CD8-positive, alpha-beta memory T cell (primary cell): ENCODE measurements at regions not wholly inside any gene's neighbourhood (a gene's known extent, or its start where the extent isn't known, plus 50 kb on each side); places are given as distances from the start of the nearest gene placed in this dataset.

Experiments used
- CTCF ChIA-PET: fragments of 350-600 bp; sonication (Branson Sonifier 250); formaldehyde crosslinking; loops from one replicate; lab custom pipeline; 2021; ENCODE audit warnings: antibody characterized with exemption; lab: Charles Lee
- POLR2A ChIA-PET: fragments of 350-600 bp; sonication (Branson Sonifier 250); formaldehyde crosslinking; loops from one replicate; lab custom pipeline; 2021; ENCODE audit warnings: antibody characterized with exemption; lab: Charles Lee
- DNase-seq, 5 donors: peaks; one replicate each; pipeline versions ENCODE4 v3.0.0 to v3.0.0-alpha.2; 2020 to 2022; ENCODE audit warnings: mixed read lengths in 1 of 5
- H3K27ac ChIP-seq: one replicate; pipeline ENCODE4 v1.7.0; 2013; ENCODE audit warnings: low read depth, mild to moderate bottlenecking, low read length, moderate library complexity
- H3K27me3 ChIP-seq: 2 replicates; pipeline ENCODE4 v1.7.0; 2013; ENCODE audit warnings: low read length, mild to moderate bottlenecking; ENCODE audit not compliant: insufficient read depth, poor library complexity, severe bottlenecking
- H3K36me3 ChIP-seq: 2 replicates; pipeline ENCODE4 v1.7.0; 2013; ENCODE audit warnings: mild to moderate bottlenecking, low read length, moderate library complexity; ENCODE audit not compliant: insufficient read depth
- H3K4me1 ChIP-seq: 2 replicates; pipeline ENCODE4 v1.7.0; 2013; ENCODE audit warnings: mild to moderate bottlenecking, low read length, moderate library complexity; ENCODE audit not compliant: insufficient read depth
- H3K4me3 ChIP-seq: 2 replicates; pipeline ENCODE4 v1.7.0; 2013; ENCODE audit warnings: mild to moderate bottlenecking, low read length
- H3K9me3 ChIP-seq: 2 replicates; pipeline ENCODE4 v1.7.0; 2013; ENCODE audit warnings: mild to moderate bottlenecking, low read length
- H3K27ac Mint-ChIP-seq, 8 donors: one replicate each; pipeline ENCODE4 v1.8.0; 2020 to 2021; ENCODE audit warnings: mixed read lengths in 8 of 8, mild to moderate bottlenecking in 6 of 8, inconsistent platforms in 3 of 8, moderate library complexity in 3 of 8
- H3K27me3 Mint-ChIP-seq, 2 donors: one replicate each; pipeline ENCODE4 v1.8.0; 2020 to 2021; ENCODE audit warnings: mixed read lengths in 2 of 2, mild to moderate bottlenecking in 1 of 2, moderate library complexity in 1 of 2
- H3K36me3 Mint-ChIP-seq, 3 donors: one replicate each; pipeline ENCODE4 v1.8.0; 2020 to 2021; ENCODE audit warnings: mixed read lengths in 3 of 3, inconsistent platforms in 1 of 3, mild to moderate bottlenecking in 1 of 3
- H3K4me1 Mint-ChIP-seq, 3 donors: one replicate each; pipeline ENCODE4 v1.8.0; 2020 to 2021; ENCODE audit warnings: mixed read lengths in 3 of 3, inconsistent platforms in 1 of 3, mild to moderate bottlenecking in 1 of 3
- H3K4me3 Mint-ChIP-seq, 7 donors: one replicate each; pipeline ENCODE4 v1.8.0; 2020 to 2021; ENCODE audit warnings: mixed read lengths in 7 of 7, mild to moderate bottlenecking in 6 of 7, moderate library complexity in 4 of 7, inconsistent platforms in 2 of 7
- H3K9me3 Mint-ChIP-seq, 5 donors: one replicate each; pipeline ENCODE4 v1.8.0; 2020 to 2022; ENCODE audit warnings: mixed read lengths in 5 of 5, mild to moderate bottlenecking in 3 of 5, moderate library complexity in 2 of 5, inconsistent platforms in 1 of 5

GRCh38 chr5:175765858-175766257 lies 105.5 kb upstream of the CPLX2 start:
- Histone ChIP-seq H3K27me3 (no peaks in the 10 kb centered on the region), H3K4me1 (no peaks in the 10 kb centered on the region), H3K27ac (no peak overlapping the region), H3K4me3 (no peak overlapping the region), H3K36me3 (no peaks in the 10 kb centered on the region), H3K9me3 (no peaks in the 10 kb centered on the region)
- H3K9me3 Mint-ChIP-seq, result peaks cover 8 to 19% (median 12%) of the 10 kb centered on the region in 5 donors
- POLR2A ChIA-PET, result no interaction called here
- H3K27ac Mint-ChIP-seq, result no peak overlapping the region
- peaks cover 29 to 45% of the 10 kb centered on the region in 2 donors for H3K27me3 Mint-ChIP-seq
- no peak for DNase-seq
- CTCF ChIA-PET, result no interaction called here
- peaks cover 0 to 16% (median 0%) of the 10 kb centered on the region in 3 donors for H3K36me3 Mint-ChIP-seq
- no peaks in the 10 kb centered on the region for H3K4me1 Mint-ChIP-seq
- no peak overlapping the region for H3K4me3 Mint-ChIP-seq

DNA sequence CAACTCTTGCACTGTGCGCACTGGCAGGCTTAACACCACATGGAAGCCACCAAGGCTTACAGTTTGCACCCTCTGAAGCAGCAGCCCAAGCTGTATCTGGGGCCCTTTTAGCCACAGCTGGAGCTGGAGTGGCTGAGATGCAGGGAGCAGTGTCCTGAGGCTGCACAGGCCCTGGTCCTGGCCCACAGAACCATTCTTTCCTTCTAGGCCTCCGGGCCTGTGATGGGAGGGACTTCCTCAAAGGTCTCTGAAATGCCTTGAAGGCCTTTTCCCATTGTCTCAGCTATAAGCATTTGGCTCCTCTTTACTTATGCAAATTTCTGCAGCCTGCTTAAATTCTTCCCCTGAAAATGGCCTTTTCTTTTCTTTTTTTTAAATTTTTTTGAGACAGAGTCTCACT lies 104.4 kb upstream of the CPLX2 start:
- Mint-ChIP-seq H3K4me1 (no peaks in the 10 kb centered on the region), H3K27ac (no peak overlapping the region), H3K27me3 (peaks cover 27 to 56% of the 10 kb centered on the region in 2 donors), H3K36me3 (peaks cover 0 to 16% (median 0%) of the 10 kb centered on the region in 3 donors), H3K9me3 (peaks cover 8 to 18% (median 11%) of the 10 kb centered on the region in 5 donors), H3K4me3 (no peak overlapping the region)
- POLR2A ChIA-PET, result no interaction called here
- no peak overlapping the region for H3K4me3 ChIP-seq
- DNase-seq, result no peak
- H3K27ac ChIP-seq, result no peak overlapping the region
- no peaks in the 10 kb centered on the region for H3K36me3 ChIP-seq
- H3K4me1 ChIP-seq, result no peaks in the 10 kb centered on the region
- peaks cover 5% of the 10 kb centered on the region for H3K27me3 ChIP-seq
- CTCF ChIA-PET, result no interaction called here
- H3K9me3 ChIP-seq, result no peaks in the 10 kb centered on the region

DNA sequence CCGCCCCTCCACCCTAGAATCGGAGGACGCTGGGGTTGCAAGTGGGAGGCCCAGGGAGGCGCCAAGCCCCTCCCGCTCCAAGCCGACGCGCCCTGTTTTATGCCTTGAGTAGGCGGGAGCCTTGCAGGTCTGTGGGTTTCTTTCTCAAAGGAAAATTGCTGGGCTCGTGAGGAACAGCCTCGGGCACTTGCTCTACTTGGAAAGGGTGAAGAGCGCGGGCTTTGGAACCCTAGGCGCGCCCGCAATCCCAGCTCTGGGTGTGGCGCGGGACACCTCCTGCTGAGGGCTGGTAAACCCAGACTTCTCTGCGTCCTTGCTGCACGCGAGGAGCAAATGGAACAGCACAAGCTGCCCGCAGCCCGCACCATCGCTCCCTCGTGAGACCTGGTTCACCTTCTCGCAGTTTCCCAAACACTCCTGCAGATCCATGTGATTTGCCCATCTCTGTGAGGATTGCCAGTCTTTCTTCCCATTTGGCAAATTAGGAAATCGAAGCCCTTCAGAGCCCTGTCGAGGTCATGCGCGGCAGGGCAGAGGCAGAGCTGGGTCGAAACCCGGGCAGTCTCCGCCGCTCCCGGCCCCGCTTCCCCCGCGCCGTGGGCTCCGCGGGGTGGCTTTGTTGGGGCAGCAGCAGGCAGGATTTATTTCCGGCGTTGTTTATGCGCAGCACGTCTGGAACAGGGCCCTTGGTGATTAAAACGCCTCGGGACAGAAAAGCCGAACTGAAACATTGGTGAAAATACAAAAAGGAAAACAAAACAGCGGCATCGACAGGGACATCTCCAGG lies 98.4 kb upstream of the CPLX2 start:
- H3K27me3 ChIP-seq, result peaks cover 5% of the 10 kb centered on the region
- CTCF ChIA-PET, result no interaction called here

GRCh38 chr5:175773534-175774070 lies 97.8 kb upstream of the CPLX2 start:
- Mint-ChIP-seq H3K4me3 (no peak overlapping the region), H3K9me3 (peaks cover 0 to 2% (median 0%) of the 10 kb centered on the region in 5 donors), H3K4me1 (no peaks in the 10 kb centered on the region), H3K27me3 (peaks cover 36 to 74% of the 10 kb centered on the region in 2 donors), H3K27ac (no peak overlapping the region), H3K36me3 (peaks cover 0 to 3% (median 0%) of the 10 kb centered on the region in 3 donors)
- no peak for DNase-seq
- H3K27ac ChIP-seq, result no peak overlapping the region
- ChIA-PET CTCF (no interaction called here), POLR2A (no interaction called here)
- no peak overlapping the region for H3K4me3 ChIP-seq
- peaks cover 5% of the 10 kb centered on the region for H3K27me3 ChIP-seq
- no peaks in the 10 kb centered on the region for H3K9me3 ChIP-seq
- H3K4me1 ChIP-seq, result no peaks in the 10 kb centered on the region
- no peaks in the 10 kb centered on the region for H3K36me3 ChIP-seq

More for the DNA sequence above, 98.4 kb upstream of the CPLX2 start:
- Histone ChIP-seq H3K4me1 (no peaks in the 10 kb centered on the region), H3K9me3 (no peaks in the 10 kb centered on the region), H3K27ac (no peak overlapping the region), H3K4me3 (no peak overlapping the region), H3K36me3 (no peaks in the 10 kb centered on the region)
- H3K27ac Mint-ChIP-seq, result no peak overlapping the region
- H3K9me3 Mint-ChIP-seq, result peaks cover 0 to 8% (median 3%) of the 10 kb centered on the region in 5 donors
- H3K27me3 Mint-ChIP-seq, result peaks cover 36 to 74% of the 10 kb centered on the region in 2 donors
- H3K4me3 Mint-ChIP-seq, result no peak overlapping the region
- POLR2A ChIA-PET, result no interaction called here
- H3K4me1 Mint-ChIP-seq, result no peaks in the 10 kb centered on the region
- DNase-seq, result no peak
- H3K36me3 Mint-ChIP-seq, result peaks cover 0 to 3% (median 3%) of the 10 kb centered on the region in 3 donors

DNA sequence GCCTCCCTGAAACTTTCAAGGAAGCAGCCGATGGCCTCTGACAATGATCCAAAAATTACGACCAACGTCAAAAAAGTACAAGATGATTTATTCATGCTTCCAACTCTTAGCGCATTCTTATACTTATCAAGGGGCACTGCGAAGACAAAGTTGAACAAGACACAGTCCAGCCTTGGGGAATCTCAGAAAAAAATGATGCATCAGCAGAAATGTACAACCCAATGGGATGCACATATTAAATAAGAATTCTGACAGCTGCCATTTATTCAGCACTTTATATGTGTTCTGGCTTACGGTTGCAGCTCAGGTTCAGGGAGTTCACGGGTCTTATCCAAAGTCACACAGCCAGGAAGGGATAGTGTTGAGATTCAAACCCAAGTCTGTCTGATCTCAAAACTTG lies 96.0 kb upstream of the CPLX2 start:
- ChIA-PET POLR2A (no interaction called here), CTCF (no interaction called here)
- peaks cover 0 to 3% (median 0%) of the 10 kb centered on the region in 3 donors for H3K36me3 Mint-ChIP-seq
- DNase-seq, result no peak
- H3K27me3 Mint-ChIP-seq, result peaks cover 30 to 68% of the 10 kb centered on the region in 2 donors
- Histone ChIP-seq H3K9me3 (no peaks in the 10 kb centered on the region), H3K4me1 (no peaks in the 10 kb centered on the region), H3K27me3 (peaks cover 5% of the 10 kb centered on the region), H3K36me3 (no peaks in the 10 kb centered on the region), H3K4me3 (no peak overlapping the region), H3K27ac (no peak overlapping the region)
- H3K4me1 Mint-ChIP-seq, result no peaks in the 10 kb centered on the region
- H3K4me3 Mint-ChIP-seq, result no peak overlapping the region
- H3K27ac Mint-ChIP-seq, result no peak overlapping the region
- peaks cover 0 to 6% (median 0%) of the 10 kb centered on the region in 5 donors for H3K9me3 Mint-ChIP-seq

- Histone ChIP-seq H3K36me3 (no peaks in the 10 kb centered on the region), H3K4me1 (no peaks in the 10 kb centered on the region), H3K9me3 (no peaks in the 10 kb centered on the region), H3K4me3 (no peak overlapping the region), H3K27me3 (no peaks in the 10 kb centered on the region), H3K27ac (no peak overlapping the region)
- Mint-ChIP-seq H3K36me3 (peaks cover 0 to 3% (median 0%) of the 10 kb centered on the region in 3 donors), H3K27me3 (peaks cover 14 to 53% of the 10 kb centered on the region in 2 donors), H3K4me3 (no peak overlapping the region), H3K4me1 (no peaks in the 10 kb centered on the region), H3K27ac (no peak overlapping the region), H3K9me3 (peaks cover 0 to 5% (median 0%) of the 10 kb centered on the region in 5 donors)
- POLR2A ChIA-PET, result no interaction called here
- CTCF ChIA-PET, result no interaction called here
- no peak for DNase-seq
These were observed 92.4 kb upstream of the CPLX2 start for GRCh38 chr5:175778951-175779503.

DNA sequence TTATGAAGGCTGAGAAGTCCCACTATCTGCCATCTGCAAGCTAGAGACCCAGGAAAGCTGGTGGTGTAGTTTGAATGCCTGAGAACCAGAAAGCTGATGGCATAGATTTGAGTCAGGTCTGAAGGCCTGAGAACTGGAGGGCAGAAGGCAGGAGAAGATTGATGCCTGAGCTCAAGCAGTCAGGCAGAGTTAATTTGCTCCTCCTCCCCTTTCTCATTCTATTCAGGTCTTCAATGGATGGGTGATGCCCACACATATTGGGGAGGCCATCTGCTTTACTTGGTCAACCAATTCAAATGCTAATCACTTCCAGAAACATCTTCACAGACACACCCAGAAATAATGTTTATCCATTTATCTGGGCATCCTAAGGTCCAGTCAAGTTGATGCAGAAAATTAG lies 87.6 kb upstream of the CPLX2 start:
- Mint-ChIP-seq H3K4me3 (no peak overlapping the region), H3K9me3 (peaks cover 0 to 5% (median 0%) of the 10 kb centered on the region in 5 donors), H3K36me3 (no peaks in the 10 kb centered on the region), H3K27me3 (peaks cover 8 to 59% of the 10 kb centered on the region in 2 donors), H3K27ac (no peak overlapping the region), H3K4me1 (no peaks in the 10 kb centered on the region)
- Histone ChIP-seq H3K9me3 (no peaks in the 10 kb centered on the region), H3K36me3 (no peaks in the 10 kb centered on the region), H3K27ac (no peak overlapping the region), H3K4me3 (no peak overlapping the region), H3K27me3 (peaks cover 3% of the 10 kb centered on the region), H3K4me1 (no peaks in the 10 kb centered on the region)
- no peak for DNase-seq
- ChIA-PET CTCF (no interaction called here), POLR2A (no interaction called here)

DNA sequence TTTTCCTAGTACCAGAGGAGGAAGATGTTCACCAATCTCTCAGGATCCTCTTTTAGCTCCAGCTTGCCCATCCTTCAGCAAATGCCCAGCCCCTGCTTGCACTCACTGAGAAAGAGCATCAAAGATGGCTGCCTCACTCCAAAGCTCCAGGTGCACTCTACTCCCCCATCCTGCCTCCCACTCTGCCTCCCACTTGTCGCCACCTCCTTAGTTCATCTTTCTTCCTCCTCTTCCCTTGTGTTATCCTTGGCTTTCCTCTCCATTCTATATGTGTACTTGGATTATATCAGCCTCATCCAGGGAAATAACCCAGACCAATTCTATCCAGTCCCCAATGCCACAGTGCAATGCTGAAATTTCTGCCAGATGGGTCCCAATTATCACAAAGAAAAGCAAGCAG lies 87.1 kb upstream of the CPLX2 start:
- Mint-ChIP-seq H3K27me3 (peaks cover 8 to 64% of the 10 kb centered on the region in 2 donors), H3K4me3 (no peak overlapping the region), H3K4me1 (no peaks in the 10 kb centered on the region), H3K36me3 (no peaks in the 10 kb centered on the region), H3K27ac (no peak overlapping the region), H3K9me3 (peaks cover 0 to 5% (median 0%) of the 10 kb centered on the region in 5 donors)
- Histone ChIP-seq H3K27ac (no peak overlapping the region), H3K27me3 (peaks cover 3% of the 10 kb centered on the region), H3K9me3 (no peaks in the 10 kb centered on the region), H3K36me3 (no peaks in the 10 kb centered on the region), H3K4me1 (no peaks in the 10 kb centered on the region), H3K4me3 (no peak overlapping the region)
- DNase-seq, result no peak
- POLR2A ChIA-PET, result no interaction called here
- CTCF ChIA-PET, result no interaction called here
